ENCODE measurements at regions not wholly inside any gene's neighbourhood (a gene's known extent, or its start where the extent isn't known, plus 50 kb on each side); places are given as distances from the start of the nearest gene placed in this dataset.

GRCh38 chr11:81072273-81072672 lies 1631.4 kb upstream of the TENM4 start:
- TF ChIP-seq CTCF (conservative IDR thresholded peaks at IDR 0.05), result no peak
- no peak overlapping the region for H2BK12ac ChIP-seq (ENCODE audit: insufficient read length, low read depth, low read length)
- H3K56ac ChIP-seq (ENCODE audit: insufficient read length, low read depth, low read length), result no peak overlapping the region
- H3K27me3 ChIP-seq (ENCODE audit: insufficient read depth, low read length), result no peaks in the 10 kb centered on the region
- H3K79me1 ChIP-seq (ENCODE audit: insufficient read depth, low read depth, low read length, poor library complexity, severe bottlenecking), result no peaks in the 10 kb centered on the region
- H3K9ac ChIP-seq (ENCODE audit: extremely low read depth, insufficient read length, low read length), result no peak overlapping the region
- H3K23ac ChIP-seq (ENCODE audit: insufficient read length, low read depth, low read length), result no peak overlapping the region
- H2BK120ac ChIP-seq (ENCODE audit: low read depth, low read length, poor library complexity, severe bottlenecking), result no peak overlapping the region
- no peak overlapping the region for H4K5ac ChIP-seq (ENCODE audit: insufficient read length, low read depth, low read length)
- H3K4me1 Mint-ChIP-seq, result peaks cover 7 to 8% of the 10 kb centered on the region in 2 experiments; a peak in 3 of 4 replicates
- no peaks in the 10 kb centered on the region for H4K20me1 ChIP-seq (ENCODE audit: control insufficient read depth, insufficient read depth, insufficient read length)
- H2BK5ac ChIP-seq (ENCODE audit: insufficient read length, low read length), result no peak overlapping the region
- no peak overlapping the region for H2AFZ ChIP-seq (ENCODE audit: low read length)
- no peak overlapping the region for H3K27ac ChIP-seq (ENCODE audit: insufficient read length, low read depth, low read length)
- no peak for DNase-seq
- no peak overlapping the region for H4K8ac ChIP-seq (replicated peaks; ENCODE audit: insufficient read length, low read depth, low read length)
- no CpG with 5 or more reads among the region's 4 CpGs for WGBS (ENCODE audit: extremely low coverage, insufficient read length, low lambda C conversion rate)
- H3K79me2 ChIP-seq (ENCODE audit: insufficient read depth, low read length), result no peaks in the 10 kb centered on the region
- no peak overlapping the region for H3K4ac ChIP-seq (ENCODE audit: low read depth, low read length)
- H3K27me3 Mint-ChIP-seq (ENCODE audit: low read depth), result no peaks in the 10 kb centered on the region
- no peaks in the 10 kb centered on the region for H3K9me3 ChIP-seq (ENCODE audit: control insufficient read depth, low read depth, low read length)
- H2BK20ac ChIP-seq (ENCODE audit: low read depth, low read length, poor library complexity, severe bottlenecking), result no peak overlapping the region
- no peaks in the 10 kb centered on the region for H3K36me3 Mint-ChIP-seq (ENCODE audit: insufficient read depth in 1 of 3, low read depth in 3 of 3)
- H3K23me2 ChIP-seq (ENCODE audit: insufficient read length, low read depth, low read length, poor library complexity, severe bottlenecking), result no peaks in the 10 kb centered on the region
- H3K4me1 ChIP-seq (ENCODE audit: insufficient read depth, low read length), result no peaks in the 10 kb centered on the region
- no peak overlapping the region for H3K18ac ChIP-seq (ENCODE audit: insufficient read length, low read depth, low read length)
- no peak overlapping the region for H3T11ph ChIP-seq (ENCODE audit: low read length)
- no peak overlapping the region for H2BK15ac ChIP-seq (ENCODE audit: low read depth, low read length)
- H3K14ac ChIP-seq (ENCODE audit: insufficient read depth, low read length), result no peak overlapping the region
- no peak overlapping the region; a peak in 1 of 7 replicates for H3K27ac Mint-ChIP-seq
- H3K9me3 Mint-ChIP-seq, result no peaks in the 10 kb centered on the region
- H4K91ac ChIP-seq (ENCODE audit: insufficient read length, low read depth, low read length), result no peak overlapping the region
- H3K4me2 ChIP-seq (ENCODE audit: insufficient read depth, insufficient read length, low read length), result no peak overlapping the region
- H3K4me3 Mint-ChIP-seq, result no peak overlapping the region
- H2AK5ac ChIP-seq (ENCODE audit: insufficient read length, low read length), result no peak overlapping the region

All from H9 (cell line).